AG09319 (cell line): ENCODE measurements at regions not wholly inside any gene's neighbourhood (a gene's known extent, or its start where the extent isn't known, plus 50 kb on each side); places are given as distances from the start of the nearest gene placed in this dataset.

Experiments used
- DNase-seq: peaks from one replicate; pipeline ENCODE4 v3.0.0-alpha.2; 2010; ENCODE audit warnings: low read depth; ENCODE audit errors: extremely low read depth
- TF ChIP-seq, protein P1 (sequence below): IDR thresholded peaks from 2 replicates; pipeline ENCODE4 v1.5.1; 2011; ENCODE audit warnings: low read depth, mild to moderate bottlenecking, inconsistent platforms, low read length, moderate library complexity

DNA sequence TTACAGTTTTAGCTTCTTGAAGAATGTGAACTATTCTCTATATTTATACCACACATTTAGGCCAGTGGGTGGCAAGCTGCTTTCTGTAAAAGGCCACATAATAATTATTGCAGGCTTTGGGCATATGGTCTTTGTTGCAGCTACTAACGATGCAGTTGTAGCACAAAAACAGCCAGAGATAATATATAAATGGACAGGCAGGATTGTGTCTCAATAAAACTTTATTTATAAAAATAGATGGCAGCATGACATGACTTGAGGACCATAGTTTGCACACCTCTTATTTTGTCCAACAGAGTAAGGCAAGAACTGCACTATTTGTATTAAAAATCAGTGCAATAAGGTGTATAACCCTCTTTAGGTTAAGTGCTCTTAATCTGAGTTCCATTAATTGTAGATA is 415.0 kb downstream of the ANXA1 start:
- DNase-seq = no peak
- TF ChIP-seq, protein P1, sequence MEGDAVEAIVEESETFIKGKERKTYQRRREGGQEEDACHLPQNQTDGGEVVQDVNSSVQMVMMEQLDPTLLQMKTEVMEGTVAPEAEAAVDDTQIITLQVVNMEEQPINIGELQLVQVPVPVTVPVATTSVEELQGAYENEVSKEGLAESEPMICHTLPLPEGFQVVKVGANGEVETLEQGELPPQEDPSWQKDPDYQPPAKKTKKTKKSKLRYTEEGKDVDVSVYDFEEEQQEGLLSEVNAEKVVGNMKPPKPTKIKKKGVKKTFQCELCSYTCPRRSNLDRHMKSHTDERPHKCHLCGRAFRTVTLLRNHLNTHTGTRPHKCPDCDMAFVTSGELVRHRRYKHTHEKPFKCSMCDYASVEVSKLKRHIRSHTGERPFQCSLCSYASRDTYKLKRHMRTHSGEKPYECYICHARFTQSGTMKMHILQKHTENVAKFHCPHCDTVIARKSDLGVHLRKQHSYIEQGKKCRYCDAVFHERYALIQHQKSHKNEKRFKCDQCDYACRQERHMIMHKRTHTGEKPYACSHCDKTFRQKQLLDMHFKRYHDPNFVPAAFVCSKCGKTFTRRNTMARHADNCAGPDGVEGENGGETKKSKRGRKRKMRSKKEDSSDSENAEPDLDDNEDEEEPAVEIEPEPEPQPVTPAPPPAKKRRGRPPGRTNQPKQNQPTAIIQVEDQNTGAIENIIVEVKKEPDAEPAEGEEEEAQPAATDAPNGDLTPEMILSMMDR = no peak

DNA sequence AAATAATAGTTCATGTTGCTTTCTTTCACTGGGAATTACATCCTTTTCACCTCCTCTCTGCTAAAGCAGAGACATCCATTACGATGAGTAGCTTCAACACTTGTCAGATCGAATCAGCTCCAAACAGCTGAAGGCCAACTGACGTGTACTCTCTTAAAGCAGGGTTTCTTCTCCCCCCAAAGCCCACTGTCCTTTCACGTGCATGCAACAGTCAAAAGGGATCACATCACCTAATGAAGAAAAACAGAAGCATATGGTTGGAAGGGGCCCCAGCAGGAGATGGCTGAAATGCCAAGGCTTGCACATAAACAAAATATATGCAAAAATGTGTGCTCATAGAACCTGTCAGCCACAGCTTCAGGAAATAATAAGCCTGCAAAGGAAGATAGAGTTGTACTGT is 421.6 kb downstream of the ANXA1 start:
- TF ChIP-seq, protein P1 = no peak
- DNase-seq = no peak

- TF ChIP-seq, protein P1 = no peak
- DNase-seq = no peak
Observed at GRCh38 chr9:73575101-73576060, 423.7 kb downstream of the ANXA1 start.

GRCh38 chr9:73577848-73578247 is 426.2 kb downstream of the ANXA1 start:
- DNase-seq = no peak
- TF ChIP-seq, protein P1 = no peak

GRCh38 chr9:73579823-73580222 is 428.2 kb downstream of the ANXA1 start:
- TF ChIP-seq, protein P1 = no peak
- DNase-seq = no peak

DNA sequence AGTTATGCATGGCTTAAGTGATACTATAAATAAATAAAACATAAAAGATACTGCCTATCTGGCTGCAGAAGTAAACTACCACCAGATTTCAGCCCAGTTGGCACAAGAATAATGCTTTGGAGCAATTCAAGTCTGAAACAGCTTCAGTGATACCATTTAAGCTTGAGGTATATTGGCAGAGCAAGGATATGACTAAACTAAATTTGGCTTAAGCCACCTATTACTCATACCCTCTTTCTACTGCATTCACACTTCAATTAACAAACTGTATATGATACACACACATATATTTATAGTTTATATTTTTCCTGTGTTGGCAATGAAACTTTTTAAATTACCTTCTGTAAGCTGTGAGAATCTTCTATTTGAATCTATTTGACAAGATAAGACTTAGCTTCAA is 431.9 kb downstream of the ANXA1 start:
- no peak for DNase-seq
- TF ChIP-seq, protein P1 = no peak

DNA sequence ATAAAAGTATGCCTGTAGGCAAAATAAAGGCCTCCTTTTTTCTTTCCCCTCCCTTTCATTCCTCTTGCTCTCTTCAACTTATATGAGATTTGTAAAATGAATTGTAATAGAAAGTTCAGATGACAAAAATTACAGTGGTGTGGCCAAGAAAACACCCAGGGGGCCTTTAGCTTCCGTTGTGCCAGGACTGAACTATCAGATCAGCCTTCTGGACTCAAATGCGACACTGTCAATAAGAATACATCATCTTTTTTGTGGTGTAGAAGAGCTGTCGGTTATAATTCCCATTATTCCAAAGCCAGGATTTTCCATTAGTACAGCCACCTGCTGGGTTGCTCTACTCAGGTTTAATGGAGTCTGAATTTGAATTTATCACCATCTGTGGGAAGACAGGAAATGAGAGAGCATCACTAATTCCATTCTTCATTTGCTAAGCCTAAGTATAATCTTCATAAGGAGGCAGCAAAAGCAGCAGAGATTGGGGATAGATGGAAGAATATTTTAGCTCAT is 443.4 kb downstream of the ANXA1 start:
- DNase-seq = no peak
- TF ChIP-seq, protein P1 = no peak
